ENCODE measurements at regions not wholly inside any gene's neighbourhood (a gene's known extent, or its start where the extent isn't known, plus 50 kb on each side); places are given as distances from the start of the nearest gene placed in this dataset.

GRCh38 chr5:125602184-125602583 is 821.0 kb upstream of the GRAMD2B start:
- Histone ChIP-seq H3K9me3 (replicated peaks; ENCODE audit: control insufficient read depth, insufficient read depth, low read length) (no peaks in the 10 kb centered on the region), H3K9ac (replicated peaks; ENCODE audit: extremely low read depth, insufficient read depth, low read length) (no peak overlapping the region), H3K4me3 (replicated peaks in 1 of 3; ENCODE audit: insufficient read depth in 1 of 3, low read depth in 1 of 3, low read length in 3 of 3) (no peak overlapping the region), H3K9me1 (replicated peaks; ENCODE audit: control insufficient read depth, extremely low read depth, insufficient read depth, low read length) (no peaks in the 10 kb centered on the region), H3K79me2 (ENCODE audit: control insufficient read depth, insufficient read depth, low read length) (no peaks in the 10 kb centered on the region), H2AFZ (ENCODE audit: low read depth, low read length) (no peak overlapping the region), H3K4me2 (ENCODE audit: insufficient read depth, low read length) (no peak overlapping the region), H3K27ac (ENCODE audit: insufficient read depth, low read depth, low read length) (no peak overlapping the region), H3K36me3 (ENCODE audit: control insufficient read depth in 2 of 2, extremely low read depth in 1 of 2, insufficient read depth in 2 of 2, low read length in 2 of 2) (no peaks in the 10 kb centered on the region), H4K20me1 (replicated peaks; ENCODE audit: control insufficient read depth, extremely low read depth, insufficient read depth, low read length) (no peaks in the 10 kb centered on the region), H3K27me3 (ENCODE audit: control insufficient read depth in 2 of 2, insufficient read depth in 2 of 2, low read length in 2 of 2) (no peaks in the 10 kb centered on the region), H3K4me1 (ENCODE audit: control insufficient read depth, extremely low read depth, insufficient read depth, low read length) (no peaks in the 10 kb centered on the region)
- TF ChIP-seq POLR2AphosphoS5 (IDR thresholded peaks at IDR 0.05; ENCODE audit: insufficient read depth, low read depth, low read length) (no peak), CTCF (IDR thresholded peaks at IDR 0.05; ENCODE audit: extremely low read depth in 1 of 2, insufficient read depth in 1 of 2, low read depth in 1 of 2, low read length in 2 of 2) (no peak), GATA2 (IDR thresholded peaks at IDR 0.05; ENCODE audit: insufficient read depth, insufficient read length, low read depth, low read length) (no peak), FOS (IDR thresholded peaks at IDR 0.05; ENCODE audit: borderline replicate concordance, insufficient read depth, low read length) (no peak), EZH2 (IDR thresholded peaks at IDR 0.05; ENCODE audit: borderline replicate concordance, low read depth, low read length, severe bottlenecking) (no peak), MAX (IDR thresholded peaks at IDR 0.05; ENCODE audit: insufficient read depth, insufficient read length) (no peak), POLR2A (IDR thresholded peaks at IDR 0.05; ENCODE audit: low read depth, low read length) (no peak), JUN (IDR thresholded peaks at IDR 0.05; ENCODE audit: borderline replicate concordance, insufficient read depth, insufficient read length, low read depth) (no peak), MYC (IDR thresholded peaks at IDR 0.05; ENCODE audit: low read depth, low read length) (no peak)
- dilution Hi-C loops (cut with MboI; ENCODE audit: extremely low pct_ligation_motif_present, low sequenced_read_pairs) = no loop called here
- intact Hi-C loops (cut with micrococcal nuclease) = no loop called here
- CTCF ChIA-PET = no interaction called here
- no TSS peak for BruUV-seq (replicated peaks)
- POLR2A ChIA-PET = no interaction called here
- FAIRE-seq = no peak
- no peak for DNase-seq (ENCODE audit: low read depth, low spot score)

Data from endothelial cell of umbilical vein (primary cell).